NCI-H226 (cell line): ENCODE measurements at regions not wholly inside any gene's neighbourhood (a gene's known extent, or its start where the extent isn't known, plus 50 kb on each side); places are given as distances from the start of the nearest gene placed in this dataset.

ENCODE experiments used
- DNase-seq: peaks from one replicate; pipeline ENCODE4 v3.0.0-alpha.2; 2015

- DNase-seq: no peak
These were observed 61.0 kb downstream of the GTPBP8 start for GRCh38 chr3:113051787-113052186.

- no peak for DNase-seq
These were observed 62.4 kb downstream of the GTPBP8 start for GRCh38 chr3:113053169-113053568.

GRCh38 chr3:113054552-113054951 is 63.8 kb downstream of the GTPBP8 start:
- peak; percentile 72 for DNase-seq

- DNase-seq: no peak
These were observed 64.4 kb downstream of the GTPBP8 start for GRCh38 chr3:113055201-113055600.

GRCh38 chr3:113055961-113056360 is 65.2 kb downstream of the GTPBP8 start:
- DNase-seq: no peak

GRCh38 chr3:113057117-113057516 is 66.3 kb downstream of the GTPBP8 start:
- no peak for DNase-seq

GRCh38 chr3:113058188-113058587 is 67.4 kb downstream of the GTPBP8 start:
- no peak for DNase-seq

GRCh38 chr3:113062705-113063104 is 71.9 kb downstream of the GTPBP8 start:
- DNase-seq: no peak

GRCh38 chr3:113063126-113063894 is 72.5 kb downstream of the GTPBP8 start:
- peak; percentile 60 for DNase-seq

GRCh38 chr3:113064183-113064582 is 73.4 kb downstream of the GTPBP8 start:
- no peak for DNase-seq

- no peak for DNase-seq
These were observed 74.6 kb downstream of the GTPBP8 start for GRCh38 chr3:113065336-113065735.

- DNase-seq: no peak
These were observed 79.4 kb downstream of the GTPBP8 start for GRCh38 chr3:113070072-113070640.

GRCh38 chr3:113070681-113071113 is 79.9 kb downstream of the GTPBP8 start:
- DNase-seq: no peak

GRCh38 chr3:113075588-113075987 is 84.8 kb downstream of the GTPBP8 start:
- DNase-seq: no peak

GRCh38 chr3:113079218-113079961 is 88.6 kb downstream of the GTPBP8 start:
- DNase-seq: no peak

- DNase-seq: peak; percentile 50
These were observed 94.0 kb downstream of the GTPBP8 start for GRCh38 chr3:113084777-113085176.

GRCh38 chr3:113086560-113087461 is 96.0 kb downstream of the GTPBP8 start:
- DNase-seq: peak; percentile 36

- no peak for DNase-seq
These were observed 97.8 kb downstream of the GTPBP8 start for GRCh38 chr3:113088616-113089015.

- no peak for DNase-seq
These were observed 100.6 kb downstream of the GTPBP8 start for GRCh38 chr3:113091417-113091816.

GRCh38 chr3:113092746-113093145 is 102.0 kb downstream of the GTPBP8 start:
- DNase-seq: no peak

- DNase-seq: no peak
These were observed 103.8 kb downstream of the GTPBP8 start for GRCh38 chr3:113094337-113095221.
